Fibroblast of lung (primary cell): ENCODE measurements at regions not wholly inside any gene's neighbourhood (a gene's known extent, or its start where the extent isn't known, plus 50 kb on each side); places are given as distances from the start of the nearest gene placed in this dataset.

Experiments used
- DNase-seq, 2 donors: peaks; one replicate each; pipeline versions ENCODE4 v3.0.0 to v3.0.0-alpha.2; 2010; ENCODE audit warnings: low read depth in 2 of 2
- H2AFZ ChIP-seq: 2 replicates; pipeline ENCODE4 v1.5.1; 2012; ENCODE audit warnings: low read length, control low read depth, inconsistent platforms
- H3K27ac ChIP-seq: 2 replicates; pipeline ENCODE4 v1.5.1; 2011; ENCODE audit warnings: low read length, control low read depth; ENCODE audit not compliant: insufficient read depth
- H3K27me3 ChIP-seq: 2 replicates; pipeline ENCODE4 v1.5.1; 2011; ENCODE audit warnings: mild to moderate bottlenecking, low read length; ENCODE audit not compliant: control insufficient read depth, insufficient read depth
- H3K36me3 ChIP-seq: 2 replicates; pipeline ENCODE4 v1.5.1; 2011; ENCODE audit warnings: low read length; ENCODE audit not compliant: control insufficient read depth, insufficient read depth
- H3K4me1 ChIP-seq: 2 replicates; pipeline ENCODE4 v1.5.1; 2011; ENCODE audit warnings: low read length; ENCODE audit not compliant: control insufficient read depth, insufficient read depth; ENCODE audit errors: extremely low read depth
- H3K4me2 ChIP-seq: 2 replicates; pipeline ENCODE4 v1.5.1; 2011; ENCODE audit warnings: low read length, control low read depth; ENCODE audit not compliant: insufficient read depth; ENCODE audit errors: extremely low read depth
- H3K4me3 ChIP-seq, 4 experiments: fragments of 200-600 bp in 1 of 4; sonication (generic) in 1 of 4; replicated peaks in 1 of 4; 2 replicates each; pipeline ENCODE4 v1.5.1; 2011 to 2016; ENCODE audit warnings: low read length in 4 of 4, low read depth in 3 of 4, mild to moderate bottlenecking in 3 of 4, control low read depth in 2 of 4, inconsistent platforms in 1 of 4, mixed read lengths in 1 of 4; ENCODE audit not compliant: insufficient read depth in 1 of 4; ENCODE audit errors: control extremely low read depth in 1 of 4
- H3K79me2 ChIP-seq: 2 replicates; pipeline ENCODE4 v1.5.1; 2012; ENCODE audit warnings: mild to moderate bottlenecking, low read length, inconsistent platforms; ENCODE audit not compliant: control insufficient read depth, insufficient read depth
- H3K9ac ChIP-seq: 2 replicates; pipeline ENCODE4 v1.5.1; 2011; ENCODE audit warnings: mild to moderate bottlenecking, low read length, control low read depth; ENCODE audit not compliant: insufficient read depth
- H3K9me3 ChIP-seq: 2 replicates; pipeline ENCODE4 v1.5.1; 2012; ENCODE audit warnings: low read depth, low read length; ENCODE audit not compliant: control insufficient read depth, insufficient read depth
- H4K20me1 ChIP-seq: 2 replicates; pipeline ENCODE4 v1.5.1; 2011; ENCODE audit warnings: low read length; ENCODE audit not compliant: control insufficient read depth, insufficient read depth; ENCODE audit errors: extremely low read depth
- EZH2 ChIP-seq: IDR thresholded peaks from 2 replicates; pipeline ENCODE4 v1.5.1; 2012; ENCODE audit warnings: low read length, control low read depth, mild to moderate bottlenecking; ENCODE audit errors: missing control alignments
- TF ChIP-seq, protein P1 (sequence below), 2 donors: IDR thresholded peaks in 1 of 2; conservative IDR thresholded peaks in 1 of 2; 1 replicate in 1 of 2; 2 replicates in 1 of 2; pipeline ENCODE4 v1.5.1; 2011 to 2012; ENCODE audit warnings: low read length in 2 of 2, control low read depth in 1 of 2, inconsistent platforms in 1 of 2, low read depth in 1 of 2, mild to moderate bottlenecking in 1 of 2

DNA sequence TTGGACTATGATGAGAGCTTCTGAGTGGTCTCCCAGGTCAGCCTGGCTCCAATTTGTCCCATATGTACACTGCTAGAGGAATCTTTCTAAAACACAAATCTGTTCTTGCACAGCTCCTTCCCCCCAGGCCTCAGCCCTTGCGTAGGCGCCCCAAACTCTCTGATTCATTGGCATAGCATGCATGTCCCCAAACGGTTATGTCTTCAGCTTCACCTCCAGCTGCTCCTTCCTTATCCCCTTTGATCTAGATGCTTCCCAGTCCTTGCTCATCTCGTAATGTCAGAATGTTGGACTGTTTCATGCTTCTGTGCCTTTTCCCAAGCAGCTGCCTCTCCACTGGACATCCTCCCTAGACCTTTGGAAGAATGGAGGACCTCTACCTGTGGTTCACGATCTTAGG is 60.1 kb upstream of the BASP1 start:
- Histone ChIP-seq H3K4me2 (no peak overlapping the region), H3K4me3 (no peak overlapping the region), H3K79me2 (no peaks in the 10 kb centered on the region), H3K4me1 (peaks cover 2% of the 10 kb centered on the region), H3K36me3 (no peaks in the 10 kb centered on the region), H2AFZ (no peak overlapping the region), H4K20me1 (no peaks in the 10 kb centered on the region), H3K27ac (no peak overlapping the region), H3K9me3 (no peaks in the 10 kb centered on the region), H3K9ac (no peak overlapping the region), H3K27me3 (no peaks in the 10 kb centered on the region)
- peak in 1 of 2 donors; percentile 65 for DNase-seq
- TF ChIP-seq EZH2, result no peak
- TF ChIP-seq, protein P1, sequence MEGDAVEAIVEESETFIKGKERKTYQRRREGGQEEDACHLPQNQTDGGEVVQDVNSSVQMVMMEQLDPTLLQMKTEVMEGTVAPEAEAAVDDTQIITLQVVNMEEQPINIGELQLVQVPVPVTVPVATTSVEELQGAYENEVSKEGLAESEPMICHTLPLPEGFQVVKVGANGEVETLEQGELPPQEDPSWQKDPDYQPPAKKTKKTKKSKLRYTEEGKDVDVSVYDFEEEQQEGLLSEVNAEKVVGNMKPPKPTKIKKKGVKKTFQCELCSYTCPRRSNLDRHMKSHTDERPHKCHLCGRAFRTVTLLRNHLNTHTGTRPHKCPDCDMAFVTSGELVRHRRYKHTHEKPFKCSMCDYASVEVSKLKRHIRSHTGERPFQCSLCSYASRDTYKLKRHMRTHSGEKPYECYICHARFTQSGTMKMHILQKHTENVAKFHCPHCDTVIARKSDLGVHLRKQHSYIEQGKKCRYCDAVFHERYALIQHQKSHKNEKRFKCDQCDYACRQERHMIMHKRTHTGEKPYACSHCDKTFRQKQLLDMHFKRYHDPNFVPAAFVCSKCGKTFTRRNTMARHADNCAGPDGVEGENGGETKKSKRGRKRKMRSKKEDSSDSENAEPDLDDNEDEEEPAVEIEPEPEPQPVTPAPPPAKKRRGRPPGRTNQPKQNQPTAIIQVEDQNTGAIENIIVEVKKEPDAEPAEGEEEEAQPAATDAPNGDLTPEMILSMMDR (conservative IDR thresholded peaks at IDR 0.05 in 1 of 2, IDR thresholded peaks at IDR 0.05 in 1 of 2; ENCODE audit: low read depth in 1 of 2, low read length in 2 of 2), result no peak

DNA sequence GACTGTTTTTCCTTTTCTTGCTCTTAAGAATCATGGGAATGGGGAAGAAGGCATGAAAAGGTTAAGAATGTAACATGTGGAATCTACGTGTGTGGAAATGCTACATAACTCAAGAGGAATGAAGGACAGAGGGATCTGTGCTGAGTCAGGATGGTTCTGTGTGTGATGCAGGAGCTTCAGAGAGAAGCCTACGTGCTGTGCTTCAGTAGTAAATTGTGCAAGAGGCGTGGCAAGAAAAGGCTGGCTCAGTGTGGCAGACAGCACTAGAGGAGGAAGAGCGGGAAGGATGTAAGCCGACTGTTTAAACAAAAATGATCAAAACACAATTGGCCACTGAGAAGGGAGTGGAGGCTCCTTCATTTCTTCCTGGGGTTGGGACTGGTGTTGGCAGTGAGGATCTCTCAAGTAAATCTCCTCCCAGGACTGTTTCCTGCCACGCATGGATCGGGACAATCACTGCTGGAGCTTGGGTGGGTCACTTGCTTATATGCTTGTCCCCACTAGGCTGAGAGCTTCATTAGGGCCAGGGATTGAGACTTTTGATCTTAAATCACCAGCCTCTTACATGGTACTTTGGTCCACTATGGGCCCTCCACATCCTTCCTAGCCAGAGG is 59.4 kb upstream of the BASP1 start:
- no peaks in the 10 kb centered on the region for H3K9me3 ChIP-seq
- H3K4me1 ChIP-seq, result peaks cover 2% of the 10 kb centered on the region
- no peak overlapping the region for H2AFZ ChIP-seq
- H3K9ac ChIP-seq, result no peak overlapping the region
- no peak overlapping the region for H3K4me2 ChIP-seq
- H3K36me3 ChIP-seq, result no peaks in the 10 kb centered on the region
- TF ChIP-seq EZH2, result no peak
- TF ChIP-seq, protein P1 (conservative IDR thresholded peaks at IDR 0.05 in 1 of 2, IDR thresholded peaks at IDR 0.05 in 1 of 2; ENCODE audit: low read depth in 1 of 2, low read length in 2 of 2), result no peak
- H3K27ac ChIP-seq, result peak overlapping the region; percentile 37
- no peak overlapping the region for H3K4me3 ChIP-seq
- no peaks in the 10 kb centered on the region for H3K27me3 ChIP-seq
- no peaks in the 10 kb centered on the region for H4K20me1 ChIP-seq
- DNase-seq, result peak; percentile 86 to 98
- no peaks in the 10 kb centered on the region for H3K79me2 ChIP-seq

DNA sequence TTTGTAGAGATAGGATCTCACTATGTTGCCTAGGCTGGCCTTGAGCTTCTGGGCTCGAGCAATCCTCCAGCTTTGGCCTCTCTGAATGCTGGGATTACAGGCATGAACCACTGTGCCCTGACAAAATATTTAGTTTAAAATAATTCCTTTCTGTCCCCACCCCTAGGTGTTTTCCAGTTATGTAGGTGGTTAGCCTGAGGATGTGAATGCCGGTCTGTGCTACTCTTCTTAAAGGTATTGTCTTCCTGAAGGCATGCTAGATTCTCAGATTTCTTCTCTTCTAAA is 56.7 kb upstream of the BASP1 start:
- no peak for TF ChIP-seq EZH2
- TF ChIP-seq, protein P1 (conservative IDR thresholded peaks at IDR 0.05 in 1 of 2, IDR thresholded peaks at IDR 0.05 in 1 of 2; ENCODE audit: low read depth in 1 of 2, low read length in 2 of 2), result no peak
- H3K4me2 ChIP-seq, result no peak overlapping the region
- no peak overlapping the region for H2AFZ ChIP-seq
- no peaks in the 10 kb centered on the region for H3K79me2 ChIP-seq
- no peak overlapping the region for H3K27ac ChIP-seq
- DNase-seq, result no peak
- H3K4me3 ChIP-seq, result no peak overlapping the region
- no peaks in the 10 kb centered on the region for H3K36me3 ChIP-seq
- no peaks in the 10 kb centered on the region for H3K9me3 ChIP-seq
- H3K27me3 ChIP-seq, result no peaks in the 10 kb centered on the region
- no peak overlapping the region for H3K9ac ChIP-seq
- peaks cover 2% of the 10 kb centered on the region for H3K4me1 ChIP-seq
- H4K20me1 ChIP-seq, result no peaks in the 10 kb centered on the region
